Adipocyte (in vitro differentiated cells): ENCODE measurements at regions not wholly inside any gene's neighbourhood (a gene's known extent, or its start where the extent isn't known, plus 50 kb on each side); places are given as distances from the start of the nearest gene placed in this dataset.
"Not testable (repeated sequence)": the region's sequence is repeated elsewhere in the genome, so short reads cannot be mapped to it uniquely, and the experiment has no call there.

ENCODE experiments used
- DNase-seq: peaks from one replicate; pipeline ENCODE4 v3.0.0-alpha.2; 2015; ENCODE audit warnings: low read depth
- H3K27me3 ChIP-seq: replicated peaks from 2 replicates; pipeline ENCODE4 v1.7.0; 2013; ENCODE audit warnings: mild to moderate bottlenecking, low read length, moderate library complexity; ENCODE audit not compliant: control insufficient read depth, insufficient read depth
- H3K36me3 ChIP-seq: 2 replicates; pipeline ENCODE4 v1.7.0; 2013; ENCODE audit warnings: low read length, mild to moderate bottlenecking, moderate library complexity; ENCODE audit not compliant: control insufficient read depth, insufficient read depth, severe bottlenecking
- H3K4me1 ChIP-seq: 2 replicates; pipeline ENCODE4 v1.7.0; 2013; ENCODE audit warnings: mild to moderate bottlenecking, low read length, moderate library complexity; ENCODE audit not compliant: control insufficient read depth, insufficient read depth
- H3K4me3 ChIP-seq: 2 replicates; pipeline ENCODE4 v1.7.0; 2013; ENCODE audit warnings: mild to moderate bottlenecking, low read length, moderate library complexity
- H3K9ac ChIP-seq: 2 replicates; pipeline ENCODE4 v1.7.0; 2013; ENCODE audit warnings: mild to moderate bottlenecking, low read length, moderate library complexity
- H3K9me3 ChIP-seq: 2 replicates; pipeline ENCODE4 v1.7.0; 2013; ENCODE audit warnings: mild to moderate bottlenecking, low read length, moderate library complexity; ENCODE audit not compliant: control insufficient read depth

- no peaks in the 10 kb centered on the region for H3K36me3 ChIP-seq
Measured at GRCh38 chr13:66237411-66238062, 992.6 kb downstream of the PCDH9 start.

GRCh38 chr13:66234159-66234558 lies 996.0 kb downstream of the PCDH9 start:
- DNase-seq = no peak
- no peaks in the 10 kb centered on the region for H3K36me3 ChIP-seq
- H3K9me3 ChIP-seq = peaks cover 7% of the 10 kb centered on the region
- no peaks in the 10 kb centered on the region for H3K4me1 ChIP-seq
- H3K27me3 ChIP-seq = no peaks in the 10 kb centered on the region
- H3K9ac ChIP-seq = no peak overlapping the region
- H3K4me3 ChIP-seq = no peak overlapping the region

More at GRCh38 chr13:66237411-66238062, 992.6 kb downstream of the PCDH9 start:
- Histone ChIP-seq H3K9ac (no peak overlapping the region), H3K9me3 (peaks cover 7% of the 10 kb centered on the region), H3K4me1 (no peaks in the 10 kb centered on the region), H3K27me3 (no peaks in the 10 kb centered on the region), H3K4me3 (no peak overlapping the region)
- DNase-seq = no peak

GRCh38 chr13:66231958-66232357 lies 998.2 kb downstream of the PCDH9 start:
- not testable (repeated sequence) for H3K27me3 ChIP-seq, DNase-seq, H3K9ac ChIP-seq, H3K4me1 ChIP-seq, H3K36me3 ChIP-seq, H3K9me3 ChIP-seq, H3K4me3 ChIP-seq

- DNase-seq = no peak
- H3K9me3 ChIP-seq = no peaks in the 10 kb centered on the region
- peaks cover 22% of the 10 kb centered on the region for H3K4me1 ChIP-seq
- H3K4me3 ChIP-seq = no peak overlapping the region
- H3K27me3 ChIP-seq = no peaks in the 10 kb centered on the region
- H3K9ac ChIP-seq = no peak overlapping the region
- no peaks in the 10 kb centered on the region for H3K36me3 ChIP-seq
Measured at GRCh38 chr13:66225072-66225471, 1005.1 kb downstream of the PCDH9 start.

- no peaks in the 10 kb centered on the region for H3K27me3 ChIP-seq
- H3K9me3 ChIP-seq = no peaks in the 10 kb centered on the region
- DNase-seq = no peak
- H3K4me3 ChIP-seq = no peak overlapping the region
- peaks cover 22% of the 10 kb centered on the region for H3K4me1 ChIP-seq
- H3K9ac ChIP-seq = no peak overlapping the region
- no peaks in the 10 kb centered on the region for H3K36me3 ChIP-seq
Measured at GRCh38 chr13:66224663-66225062, 1005.5 kb downstream of the PCDH9 start.

GRCh38 chr13:66222926-66223325 lies 1007.2 kb downstream of the PCDH9 start:
- peaks cover 22% of the 10 kb centered on the region for H3K4me1 ChIP-seq
- no peaks in the 10 kb centered on the region for H3K27me3 ChIP-seq
- no peaks in the 10 kb centered on the region for H3K9me3 ChIP-seq
- no peak overlapping the region for H3K9ac ChIP-seq
- no peak overlapping the region for H3K4me3 ChIP-seq
- DNase-seq = no peak
- no peaks in the 10 kb centered on the region for H3K36me3 ChIP-seq

- Histone ChIP-seq H3K36me3 (no peaks in the 10 kb centered on the region), H3K27me3 (no peaks in the 10 kb centered on the region), H3K4me1 (peaks cover 23% of the 10 kb centered on the region)
Measured at GRCh38 chr13:66222127-66222526, 1008.0 kb downstream of the PCDH9 start.

GRCh38 chr13:66219506-66219905 lies 1010.6 kb downstream of the PCDH9 start:
- no peaks in the 10 kb centered on the region for H3K9me3 ChIP-seq
- H3K36me3 ChIP-seq = no peaks in the 10 kb centered on the region
- H3K9ac ChIP-seq = no peak overlapping the region
- no peak for DNase-seq
- H3K27me3 ChIP-seq = no peaks in the 10 kb centered on the region
- H3K4me3 ChIP-seq = no peak overlapping the region
- H3K4me1 ChIP-seq = peaks cover 34% of the 10 kb centered on the region

More at GRCh38 chr13:66222127-66222526, 1008.0 kb downstream of the PCDH9 start:
- DNase-seq = no peak
- Histone ChIP-seq H3K9me3 (no peaks in the 10 kb centered on the region), H3K4me3 (no peak overlapping the region), H3K9ac (no peak overlapping the region)

- Histone ChIP-seq H3K9ac (no peak overlapping the region), H3K27me3 (no peaks in the 10 kb centered on the region), H3K4me3 (no peak overlapping the region), H3K9me3 (no peaks in the 10 kb centered on the region), H3K36me3 (no peaks in the 10 kb centered on the region), H3K4me1 (peaks cover 27% of the 10 kb centered on the region)
- no peak for DNase-seq
Measured at GRCh38 chr13:66218583-66218982, 1011.6 kb downstream of the PCDH9 start.

GRCh38 chr13:66216728-66217127 lies 1013.4 kb downstream of the PCDH9 start:
- H3K9ac ChIP-seq = peak overlapping the region; percentile 9
- H3K4me1 ChIP-seq = peaks cover 14% of the 10 kb centered on the region
- H3K27me3 ChIP-seq = no peaks in the 10 kb centered on the region
- no peaks in the 10 kb centered on the region for H3K9me3 ChIP-seq
- peak overlapping the region; percentile 30 for H3K4me3 ChIP-seq
- no peaks in the 10 kb centered on the region for H3K36me3 ChIP-seq
- DNase-seq = no peak

GRCh38 chr13:66214467-66214866 lies 1015.7 kb downstream of the PCDH9 start:
- H3K9ac ChIP-seq = no peak overlapping the region
- no peak overlapping the region for H3K4me3 ChIP-seq
- no peak for DNase-seq
- no peaks in the 10 kb centered on the region for H3K9me3 ChIP-seq
- H3K4me1 ChIP-seq = peaks cover 28% of the 10 kb centered on the region
- H3K36me3 ChIP-seq = no peaks in the 10 kb centered on the region
- no peaks in the 10 kb centered on the region for H3K27me3 ChIP-seq

GRCh38 chr13:66212511-66212910 lies 1017.6 kb downstream of the PCDH9 start:
- DNase-seq = no peak
- Histone ChIP-seq H3K9ac (no peak overlapping the region), H3K27me3 (no peaks in the 10 kb centered on the region), H3K9me3 (no peaks in the 10 kb centered on the region), H3K36me3 (no peaks in the 10 kb centered on the region), H3K4me3 (no peak overlapping the region), H3K4me1 (peaks cover 28% of the 10 kb centered on the region)
